ENCODE measurements at regions not wholly inside any gene's neighbourhood (a gene's known extent, or its start where the extent isn't known, plus 50 kb on each side); places are given as distances from the start of the nearest gene placed in this dataset.

- Histone ChIP-seq H3K4me3 (ENCODE audit: extremely low read depth in 1 of 4, insufficient read depth in 2 of 4, low read depth in 3 of 4, low read length in 4 of 4) (no peak overlapping the region), H2BK120ac (replicated peaks; ENCODE audit: low read depth, low read length) (no peak overlapping the region), H2AK5ac (ENCODE audit: low read depth, low read length) (no peak overlapping the region), H2BK20ac (ENCODE audit: low read length) (no peak overlapping the region), H2AFZ (ENCODE audit: low read length) (no peak overlapping the region), H3K56ac (replicated peaks; ENCODE audit: insufficient read length, low read depth, low read length) (no peak overlapping the region), H4K5ac (ENCODE audit: insufficient read length, low read depth, low read length) (no peak overlapping the region), H3K14ac (ENCODE audit: insufficient read length) (no peak overlapping the region), H4K91ac (replicated peaks; ENCODE audit: insufficient read length, low read length) (no peak overlapping the region), H2BK12ac (ENCODE audit: low read depth, low read length) (no peak overlapping the region), H3K18ac (ENCODE audit: extremely low read depth, low read length) (no peak overlapping the region), H2BK15ac (ENCODE audit: low read length) (no peak overlapping the region), H3K36me3 (ENCODE audit: control insufficient read depth in 2 of 4, insufficient read depth in 4 of 4, low read length in 3 of 4) (no peaks in the 10 kb centered on the region), H3K27me3 (replicated peaks in 1 of 4; ENCODE audit: control insufficient read depth in 3 of 4, extremely low read depth in 1 of 4, insufficient read depth in 3 of 4, low read length in 3 of 4) (no peaks in the 10 kb centered on the region), H2BK5ac (ENCODE audit: low read depth, low read length) (no peak overlapping the region), H3K4me1 (replicated peaks in 1 of 4; ENCODE audit: control insufficient read depth in 3 of 4, insufficient read depth in 4 of 4, low read length in 3 of 4) (no peaks in the 10 kb centered on the region), H3K27ac (ENCODE audit: low read depth, low read length) (no peak overlapping the region), H3K23me2 (ENCODE audit: low read depth, low read length) (no peaks in the 10 kb centered on the region), H4K20me1 (replicated peaks in 1 of 2; ENCODE audit: control insufficient read depth in 1 of 2, insufficient read depth in 2 of 2, low read length in 2 of 2) (no peaks in the 10 kb centered on the region), H3K9me3 (ENCODE audit: insufficient read depth in 2 of 2, low read depth in 1 of 2, low read length in 1 of 2) (no peaks in the 10 kb centered on the region), H3K23ac (ENCODE audit: insufficient read length) (no peak overlapping the region), H3K9ac (replicated peaks in 1 of 4; ENCODE audit: extremely low read depth in 1 of 4, low read depth in 3 of 4, low read length in 3 of 4) (no peak overlapping the region), H3K79me1 (ENCODE audit: low read depth, low read length) (no peaks in the 10 kb centered on the region), H3K79me2 (ENCODE audit: control insufficient read depth in 1 of 2, insufficient read depth in 2 of 2, low read length in 2 of 2) (no peaks in the 10 kb centered on the region), H3K4me2 (ENCODE audit: insufficient read depth in 1 of 2, low read depth in 2 of 2, low read length in 2 of 2) (no peak overlapping the region), H3K4ac (replicated peaks; ENCODE audit: insufficient read length, low read depth, low read length) (no peak overlapping the region), H4K8ac (ENCODE audit: extremely low read depth, insufficient read depth, low read length) (no peak overlapping the region)
- ChIA-PET POLR2A (ENCODE audit: partially characterized antibody) (no interaction called here), CTCF (ENCODE audit: partially characterized antibody) (no interaction called here)
- DNase-seq (ENCODE audit: low read depth in 1 of 2, low spot score in 2 of 2): no peak
- FAIRE-seq: no peak
- 100% methylated on average over 1 of the region's 1 CpG; no CpG with 5 or more reads in 1 of the 2 experiments for WGBS, 2 experiments (ENCODE audit: extremely low coverage in 1 of 2, insufficient coverage in 1 of 2, insufficient read length in 1 of 2, insufficient replicate concordance in 2 of 2, low coverage in 1 of 2, low lambda C conversion rate in 2 of 2, missing lambda C conversion rate in 1 of 2)
- TF ChIP-seq EP300 (IDR thresholded peaks at IDR 0.05; ENCODE audit: borderline replicate concordance in 1 of 2, low read depth in 2 of 2, low read length in 2 of 2): no peak
- no peak for TF ChIP-seq YY1 (IDR thresholded peaks at IDR 0.05; ENCODE audit: low read depth, low read length)
- TF ChIP-seq KDM1A (IDR thresholded peaks at IDR 0.05; ENCODE audit: borderline replicate concordance, low read length): no peak
Measured at GRCh38 chr4:163871078-163871477, 376.6 kb downstream of the TMA16 start.

Measured in H1 (cell line).